Brain pericyte (primary cell): ENCODE measurements at regions not wholly inside any gene's neighbourhood (a gene's known extent, or its start where the extent isn't known, plus 50 kb on each side); places are given as distances from the start of the nearest gene placed in this dataset.

Experiments
- DNase-seq: peaks from one replicate; pipeline ENCODE4 v3.0.0-alpha.2; 2012; ENCODE audit warnings: low read depth, low spot score

DNA sequence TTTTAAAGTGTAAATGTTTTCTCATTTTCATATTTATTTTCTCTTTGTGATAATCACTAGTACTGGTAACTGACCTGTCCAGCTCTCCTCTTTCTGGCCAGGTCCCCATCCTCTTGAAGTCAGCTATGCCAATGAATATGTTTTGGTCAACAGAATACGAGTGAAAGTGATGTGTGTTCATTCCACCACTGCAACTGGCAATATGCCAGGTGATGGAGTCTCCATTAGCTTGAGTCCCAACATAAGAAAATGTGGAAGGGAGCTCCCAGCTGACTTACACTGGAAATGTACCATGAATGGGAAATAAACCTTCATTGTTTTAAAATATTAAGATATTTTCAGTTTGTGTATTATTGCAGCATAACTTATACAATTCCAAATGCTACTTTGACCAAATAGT is 75.8 kb downstream of the CCDC34 start:
- no peak for DNase-seq

- no peak for DNase-seq
These were observed 77.3 kb downstream of the CCDC34 start for GRCh38 chr11:27285761-27286160.

- no peak for DNase-seq
These were observed 80.2 kb downstream of the CCDC34 start for GRCh38 chr11:27282806-27283205.

- DNase-seq = peak; percentile 99
These were observed 81.0 kb downstream of the CCDC34 start for GRCh38 chr11:27281740-27282590.

- DNase-seq = no peak
These were observed 81.7 kb downstream of the CCDC34 start for GRCh38 chr11:27281276-27281675.

DNA sequence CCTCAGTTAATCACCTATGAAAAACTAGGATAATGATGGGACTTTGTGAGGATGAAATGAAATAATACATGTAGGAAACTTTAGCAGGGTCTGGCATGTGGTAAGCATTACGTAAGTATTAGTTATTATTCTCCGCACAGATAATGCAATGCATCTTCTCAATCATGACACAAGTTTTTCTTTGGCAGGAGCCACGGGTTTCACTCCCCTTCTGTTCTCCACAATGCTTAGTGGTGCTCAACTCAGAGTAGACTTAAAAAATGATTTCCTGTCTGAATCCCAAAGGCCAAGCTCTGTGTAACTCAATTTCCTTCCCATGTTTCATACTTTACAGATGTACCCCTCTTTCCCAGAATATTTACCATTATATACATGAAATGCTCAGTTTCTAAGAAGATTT is 82.9 kb downstream of the CCDC34 start:
- no peak for DNase-seq

- no peak for DNase-seq
These were observed 83.6 kb downstream of the CCDC34 start for GRCh38 chr11:27279460-27279859.

DNA sequence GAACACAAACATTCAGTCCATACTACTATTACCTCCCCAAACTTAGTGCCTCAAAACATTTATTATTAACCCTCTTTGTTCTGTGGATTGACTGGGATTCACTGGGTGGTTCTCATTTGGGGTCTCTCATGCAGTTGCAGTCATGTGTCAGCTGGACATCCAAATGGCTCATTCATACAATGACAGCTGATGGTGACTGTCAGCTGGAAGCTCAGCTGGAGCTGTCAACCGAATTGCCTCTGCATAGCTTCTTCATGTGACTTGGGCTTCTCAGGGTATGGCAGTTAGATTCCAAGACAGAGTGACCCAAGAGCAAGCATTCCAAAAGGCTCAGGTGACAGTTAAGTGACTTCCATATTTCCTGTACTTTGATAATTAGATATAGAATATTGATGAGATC is 85.2 kb downstream of the CCDC34 start:
- DNase-seq = no peak

GRCh38 chr11:27276141-27276540 is 86.9 kb downstream of the CCDC34 start:
- DNase-seq = no peak

GRCh38 chr11:27274854-27275395 is 88.1 kb downstream of the CCDC34 start:
- DNase-seq = no peak

DNA sequence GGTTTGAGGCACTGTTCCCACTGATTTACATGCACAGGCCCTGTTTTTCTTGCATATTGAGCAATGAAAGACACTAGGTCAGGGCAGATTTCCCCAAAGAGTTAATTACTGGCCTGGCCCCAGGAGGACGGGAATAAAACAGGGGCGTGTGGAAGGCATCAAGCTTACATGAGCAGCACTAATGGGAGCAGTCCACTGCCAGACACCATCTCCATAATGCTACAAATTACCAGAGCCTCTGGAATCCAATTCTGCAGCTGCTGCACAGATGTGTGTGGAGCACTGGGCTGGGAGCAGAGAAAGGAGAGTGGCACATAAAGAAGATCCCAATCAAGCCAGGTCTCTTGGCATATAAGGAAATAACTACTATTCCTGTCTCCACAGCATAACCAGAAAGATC is 96.9 kb downstream of the CCDC34 start:
- DNase-seq = no peak

GRCh38 chr11:27263986-27264385 is 99.0 kb downstream of the CCDC34 start:
- DNase-seq = no peak

- DNase-seq = no peak
These were observed 100.0 kb downstream of the CCDC34 start for GRCh38 chr11:27263046-27263445.

DNA sequence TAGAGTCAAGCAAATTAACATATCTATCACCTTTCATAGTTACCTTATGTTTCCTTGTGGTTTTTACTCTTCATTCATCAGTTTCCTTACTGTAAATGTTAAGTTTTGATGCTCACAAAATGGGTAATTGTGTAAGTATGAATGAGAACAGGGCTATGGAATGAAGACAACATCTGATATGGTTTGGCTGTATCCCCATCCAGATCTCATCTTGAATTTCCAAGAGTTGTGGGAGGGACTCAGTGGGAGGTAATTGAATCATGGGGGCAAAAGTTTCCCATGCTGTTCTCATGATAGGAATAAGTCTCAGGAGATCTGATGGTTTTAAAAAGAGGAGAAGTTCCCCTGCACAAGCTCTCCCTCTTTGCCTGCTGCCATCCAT is 107.6 kb downstream of the CCDC34 start:
- DNase-seq = peak; percentile 15

- DNase-seq = no peak
These were observed 108.1 kb downstream of the CCDC34 start for GRCh38 chr11:27254744-27255446.

DNA sequence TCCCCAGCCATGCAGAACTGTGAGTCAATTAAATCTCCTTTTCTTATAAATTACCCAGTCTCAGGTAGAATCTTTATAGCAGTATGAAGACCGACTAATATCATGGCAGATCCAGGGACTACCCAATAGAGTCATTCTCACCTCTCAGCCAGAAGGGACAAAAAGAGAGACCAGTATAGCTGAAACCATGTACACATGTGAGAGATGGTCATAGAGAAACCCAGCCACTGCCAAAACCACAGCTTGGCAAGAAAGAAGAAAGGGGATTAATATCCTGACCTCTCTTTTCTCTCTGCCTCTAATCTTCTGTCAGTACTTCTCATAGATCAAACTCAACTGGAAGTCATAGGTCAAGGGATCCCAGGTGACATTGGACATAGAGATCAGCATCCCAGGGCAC is 109.8 kb downstream of the CCDC34 start:
- DNase-seq = no peak

DNA sequence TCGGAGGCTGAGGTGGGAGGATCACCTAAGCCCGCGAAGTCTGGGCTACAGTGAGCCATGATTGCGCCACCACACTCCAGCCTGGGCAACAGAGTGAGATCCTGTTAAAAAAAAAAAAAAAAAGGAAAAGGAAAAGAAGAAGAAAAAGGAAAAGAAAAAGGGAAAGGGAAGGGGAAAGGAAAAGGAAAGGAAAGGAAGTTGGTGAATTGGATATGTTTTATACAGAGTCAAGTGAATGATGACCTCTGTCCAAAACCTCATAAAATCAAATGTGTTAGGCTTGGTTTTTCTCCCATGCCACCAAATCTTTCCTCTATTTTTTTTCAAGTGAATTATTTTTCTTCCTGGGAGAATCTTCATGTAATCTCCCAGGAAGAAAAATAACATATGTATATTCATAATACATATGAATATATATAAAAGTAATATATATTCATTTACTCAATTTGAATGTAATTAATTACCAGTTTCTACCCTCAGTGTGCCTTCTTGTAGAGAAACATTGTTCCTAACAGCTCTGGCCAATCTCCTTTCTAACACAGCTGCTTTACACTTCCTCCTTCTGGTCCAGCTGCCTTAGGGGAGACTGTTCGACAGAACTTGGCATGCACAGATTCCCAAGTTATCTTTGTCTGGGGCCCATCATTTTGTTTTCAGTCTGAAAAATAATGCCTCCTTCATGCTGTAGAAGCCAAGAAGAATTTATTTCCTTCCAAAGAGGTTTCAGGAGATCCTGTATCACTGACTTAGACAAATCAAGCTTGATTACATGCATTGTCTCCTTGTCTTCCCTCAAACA is 111.9 kb downstream of the CCDC34 start:
- DNase-seq = no peak

GRCh38 chr11:27248576-27249509 is 114.2 kb downstream of the CCDC34 start:
- no peak for DNase-seq

DNA sequence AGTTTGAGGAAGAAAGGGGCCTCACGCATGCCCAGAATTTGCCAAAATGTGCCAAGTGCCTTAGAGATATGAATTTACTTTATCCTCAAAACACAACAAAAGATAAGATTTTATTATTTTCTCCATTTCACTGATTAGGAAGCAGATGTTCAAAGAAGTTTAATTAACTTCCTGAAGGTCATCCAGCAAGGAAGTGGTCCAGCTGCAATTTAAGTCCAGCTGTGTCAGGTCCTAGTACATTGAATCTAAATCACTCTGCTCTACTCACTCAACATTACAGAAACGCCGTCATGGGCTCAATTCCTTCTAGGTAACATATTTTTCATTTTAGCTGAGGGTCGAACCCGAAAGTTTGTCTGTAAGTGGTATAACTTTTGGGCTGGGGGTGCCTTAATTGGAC is 115.4 kb downstream of the CCDC34 start:
- no peak for DNase-seq

DNA sequence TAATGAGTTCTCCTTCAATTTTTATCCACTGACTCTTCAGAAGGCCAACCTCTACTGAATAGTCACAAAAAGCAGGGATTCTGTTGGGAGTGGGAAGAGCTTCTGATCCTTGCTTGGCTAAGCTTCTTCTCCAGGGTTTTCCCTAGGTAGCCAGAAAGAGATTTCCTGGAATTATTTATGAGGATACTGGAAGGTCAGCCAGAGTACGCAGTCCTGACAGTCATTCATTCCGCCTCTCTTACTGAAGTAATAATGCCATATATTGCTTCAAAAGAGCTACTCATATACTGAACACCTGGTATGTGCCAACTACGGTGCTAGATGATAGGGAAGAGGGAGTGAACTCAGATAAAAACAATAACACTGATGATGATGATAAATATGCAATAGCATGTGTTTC is 116.1 kb downstream of the CCDC34 start:
- no peak for DNase-seq

GRCh38 chr11:27244900-27245299 is 118.1 kb downstream of the CCDC34 start:
- DNase-seq = no peak
